KMS-11 (cell line): ENCODE measurements at regions not wholly inside any gene's neighbourhood (a gene's known extent, or its start where the extent isn't known, plus 50 kb on each side); places are given as distances from the start of the nearest gene placed in this dataset.
"Not testable (repeated sequence)": the region's sequence is repeated elsewhere in the genome, so short reads cannot be mapped to it uniquely, and the experiment has no call there.

ENCODE experiments used
- H2AFZ ChIP-seq: fragments of 200-600 bp; sonication (generic); 2 replicates; pipeline ENCODE4 v1.6.1; 2016; ENCODE audit warnings: antibody characterized with exemption, mixed run types, low read depth
- H3K27ac ChIP-seq: fragments of 200-600 bp; sonication (generic); 2 replicates; pipeline ENCODE4 v1.6.1; 2016; ENCODE audit warnings: mild to moderate bottlenecking, mixed run types
- H3K27me3 ChIP-seq: fragments of 200-600 bp; sonication (generic); 2 replicates; pipeline ENCODE4 v1.6.1; 2017; ENCODE audit warnings: mild to moderate bottlenecking, low read depth, mixed run types, moderate library complexity; ENCODE audit not compliant: insufficient read depth
- H3K36me3 ChIP-seq: fragments of 200-600 bp; sonication (generic); 2 replicates; pipeline ENCODE4 v1.6.1; 2017; ENCODE audit warnings: mild to moderate bottlenecking, mixed run types; ENCODE audit not compliant: insufficient read depth
- H3K4me1 ChIP-seq: fragments of 200-600 bp; sonication (generic); 2 replicates; pipeline ENCODE4 v1.6.1; 2016; ENCODE audit warnings: mild to moderate bottlenecking, low read depth, mixed run types; ENCODE audit not compliant: poor library complexity, severe bottlenecking
- H3K4me2 ChIP-seq: fragments of 200-600 bp; sonication (generic); 2 replicates; pipeline ENCODE4 v1.7.0; 2016; ENCODE audit warnings: mild to moderate bottlenecking, mixed run types
- H3K4me3 ChIP-seq: fragments of 200-600 bp; sonication (generic); IDR thresholded peaks from 2 replicates; pipeline ENCODE4 v1.6.1; 2017; ENCODE audit warnings: low read depth, low read length, mixed read lengths; ENCODE audit not compliant: insufficient read depth
- H3K79me2 ChIP-seq: fragments of 200-600 bp; sonication (generic); 2 replicates; pipeline ENCODE4 v1.6.1; 2016; ENCODE audit warnings: low read depth, mixed run types; ENCODE audit not compliant: insufficient read depth
- H3K9ac ChIP-seq: fragments of 200-600 bp; sonication (generic); 2 replicates; pipeline ENCODE4 v1.6.1; 2016; ENCODE audit warnings: mild to moderate bottlenecking, mixed run types
- H4K20me1 ChIP-seq: fragments of 200-600 bp; sonication (generic); 2 replicates; pipeline ENCODE4 v1.6.1; 2016; ENCODE audit warnings: mild to moderate bottlenecking, mixed run types; ENCODE audit not compliant: insufficient read depth
- CTCF ChIP-seq: fragments of 200-600 bp; sonication (generic); conservative IDR thresholded peaks from 2 replicates; pipeline ENCODE4 v1.6.1; 2017; ENCODE audit warnings: low read depth, mild to moderate bottlenecking, antibody characterized with exemption, low read length, moderate library complexity, mixed read lengths

GRCh38 chr3:6746443-6746842, 114.5 kb upstream of the GRM7 start:
- H3K27me3 ChIP-seq = no peaks in the 10 kb centered on the region
- no peaks in the 10 kb centered on the region for H3K79me2 ChIP-seq
- TF ChIP-seq CTCF = no peak
- no peaks in the 10 kb centered on the region for H3K36me3 ChIP-seq
- no peaks in the 10 kb centered on the region for H4K20me1 ChIP-seq
- H3K4me1 ChIP-seq = no peaks in the 10 kb centered on the region
- no peak overlapping the region for H3K27ac ChIP-seq
- no peak overlapping the region for H3K9ac ChIP-seq
- no peak overlapping the region for H3K4me2 ChIP-seq
- no peak overlapping the region for H2AFZ ChIP-seq
- no peak overlapping the region for H3K4me3 ChIP-seq

GRCh38 chr3:6747017-6747416, 113.9 kb upstream of the GRM7 start:
- no peak for TF ChIP-seq CTCF

GRCh38 chr3:6750782-6751181, 110.1 kb upstream of the GRM7 start:
- Histone ChIP-seq H3K36me3 (no peaks in the 10 kb centered on the region), H3K27me3 (no peaks in the 10 kb centered on the region), H3K4me2 (no peak overlapping the region), H3K27ac (no peak overlapping the region), H3K79me2 (no peaks in the 10 kb centered on the region), H3K9ac (no peak overlapping the region), H3K4me1 (no peaks in the 10 kb centered on the region), H2AFZ (no peak overlapping the region), H4K20me1 (no peaks in the 10 kb centered on the region), H3K4me3 (no peak overlapping the region)
- no peak for TF ChIP-seq CTCF

More at GRCh38 chr3:6747017-6747416, 113.9 kb upstream of the GRM7 start:
- H3K27me3 ChIP-seq = no peaks in the 10 kb centered on the region
- no peaks in the 10 kb centered on the region for H3K36me3 ChIP-seq
- no peaks in the 10 kb centered on the region for H3K79me2 ChIP-seq
- no peaks in the 10 kb centered on the region for H3K4me1 ChIP-seq
- no peak overlapping the region for H3K4me2 ChIP-seq
- no peak overlapping the region for H3K9ac ChIP-seq
- no peaks in the 10 kb centered on the region for H4K20me1 ChIP-seq
- no peak overlapping the region for H2AFZ ChIP-seq
- no peak overlapping the region for H3K27ac ChIP-seq
- H3K4me3 ChIP-seq = no peak overlapping the region

- TF ChIP-seq CTCF = no peak
- Histone ChIP-seq H3K4me3 (no peak overlapping the region), H3K79me2 (no peaks in the 10 kb centered on the region), H3K4me1 (no peaks in the 10 kb centered on the region), H3K27me3 (no peaks in the 10 kb centered on the region), H3K27ac (no peak overlapping the region), H3K36me3 (no peaks in the 10 kb centered on the region), H4K20me1 (no peaks in the 10 kb centered on the region), H3K9ac (no peak overlapping the region), H2AFZ (no peak overlapping the region), H3K4me2 (no peak overlapping the region)
These were observed 107.4 kb upstream of the GRM7 start for GRCh38 chr3:6753536-6753935.

DNA sequence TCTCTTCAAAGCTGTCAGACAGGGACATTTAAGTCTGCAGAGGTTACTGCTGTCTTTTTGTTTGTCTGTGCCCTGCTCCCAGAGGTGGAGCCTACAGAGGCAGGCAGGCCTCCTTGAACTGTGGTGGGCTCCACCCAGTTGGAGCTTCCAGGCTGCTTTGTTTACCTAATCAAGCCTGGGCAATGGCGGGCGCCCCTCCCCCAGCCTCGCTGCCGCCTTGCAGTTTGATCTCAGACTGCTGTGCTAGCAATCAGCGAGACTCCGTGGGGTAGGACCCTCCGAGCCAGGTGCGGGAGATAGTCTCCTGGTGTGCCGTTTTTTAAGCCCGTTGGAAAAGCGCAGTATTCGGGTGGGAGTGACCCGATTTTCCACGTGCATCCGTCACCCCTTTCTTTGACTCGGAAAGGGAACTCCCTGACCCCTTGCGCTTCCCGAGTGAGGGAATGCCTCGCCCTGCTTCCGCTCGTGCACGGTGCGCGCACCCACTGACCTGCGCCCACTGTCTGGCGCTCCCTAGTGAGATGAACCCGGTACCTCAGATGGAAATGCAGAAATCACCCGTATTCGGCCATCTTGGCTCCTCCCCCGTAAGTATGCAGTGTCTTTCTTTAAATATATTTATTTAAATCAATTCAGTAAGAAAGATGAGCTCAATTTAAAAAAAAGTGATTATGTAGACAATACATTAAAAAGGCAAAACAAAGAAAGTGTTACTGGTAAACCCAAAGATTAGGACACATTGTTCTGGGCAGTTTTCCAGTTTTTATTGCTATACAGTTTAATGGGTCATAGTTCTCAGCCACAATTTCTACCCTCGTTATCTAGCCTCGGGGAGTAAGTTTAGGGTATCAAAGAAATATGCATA, 91.2 kb upstream of the GRM7 start:
- H3K36me3 ChIP-seq, H3K27ac ChIP-seq, H3K27me3 ChIP-seq, H3K4me3 ChIP-seq, H2AFZ ChIP-seq, H3K4me1 ChIP-seq, H3K79me2 ChIP-seq, H3K9ac ChIP-seq, H3K4me2 ChIP-seq, H4K20me1 ChIP-seq: not testable (repeated sequence)
